HCT116 (cell line): ENCODE measurements at regions not wholly inside any gene's neighbourhood (a gene's known extent, or its start where the extent isn't known, plus 50 kb on each side); places are given as distances from the start of the nearest gene placed in this dataset.

ENCODE experiments used
- CTCF ChIP-seq, 3 experiments: fragments of 200-600 bp in 1 of 3; sonication (generic) in 1 of 3; IDR thresholded peaks in 2 of 3; conservative IDR thresholded peaks in 1 of 3; 2 replicates each; pipeline ENCODE4 v1.5.1; 2012 to 2017; ENCODE audit warnings: low read depth in 2 of 3, low read length in 2 of 3, antibody characterized with exemption in 1 of 3, borderline replicate concordance in 1 of 3, control low read depth in 1 of 3, mild to moderate bottlenecking in 1 of 3, mixed read lengths in 1 of 3, mixed run types in 1 of 3, moderate library complexity in 1 of 3; ENCODE audit not compliant: insufficient read depth in 1 of 3
- POLR2A ChIP-seq: IDR thresholded peaks from 2 replicates; pipeline ENCODE4 v1.7.0; 2011; ENCODE audit warnings: borderline replicate concordance; ENCODE audit not compliant: insufficient read depth, insufficient read length; ENCODE audit errors: extremely low read depth

- TF ChIP-seq CTCF (IDR thresholded peaks at IDR 0.05 in 2 of 3, conservative IDR thresholded peaks at IDR 0.05 in 1 of 3; ENCODE audit: borderline replicate concordance in 1 of 3, insufficient read depth in 1 of 3, low read depth in 2 of 3, low read length in 2 of 3) (no peak), POLR2A (no peak)
These were observed 335.0 kb downstream of the DEPDC1B start for GRCh38 chr5:60365001-60365400.
